Activated CD4-positive, CD25-positive, alpha-beta regulatory T cell treated with anti-CD3 and anti-CD28 coated beads, Interleukin-2, amount 50 U/mL, for 72 hours (primary cell): ENCODE measurements at regions not wholly inside any gene's neighbourhood (a gene's known extent, or its start where the extent isn't known, plus 50 kb on each side); places are given as distances from the start of the nearest gene placed in this dataset.

ENCODE experiments used
- DNase-seq: peaks from one replicate; pipeline ENCODE4 v3.0.0; 2021

GRCh38 chr2:221282386-221282785 lies 289.7 kb downstream of the EPHA4 start:
- DNase-seq: no peak

GRCh38 chr2:221283896-221284545 lies 288.1 kb downstream of the EPHA4 start:
- no peak for DNase-seq

- DNase-seq: no peak
Measured at GRCh38 chr2:221285148-221285547, 287.0 kb downstream of the EPHA4 start.

- no peak for DNase-seq
Measured at GRCh38 chr2:221286406-221286805, 285.7 kb downstream of the EPHA4 start.

GRCh38 chr2:221289389-221289788 lies 282.7 kb downstream of the EPHA4 start:
- no peak for DNase-seq

- DNase-seq: no peak
Measured at GRCh38 chr2:221289846-221290245, 282.3 kb downstream of the EPHA4 start.

GRCh38 chr2:221293949-221294742 lies 278.0 kb downstream of the EPHA4 start:
- no peak for DNase-seq

GRCh38 chr2:221304916-221305315 lies 267.2 kb downstream of the EPHA4 start:
- no peak for DNase-seq

GRCh38 chr2:221308507-221309066 lies 263.5 kb downstream of the EPHA4 start:
- DNase-seq: no peak

GRCh38 chr2:221309892-221310583 lies 262.1 kb downstream of the EPHA4 start:
- no peak for DNase-seq

- no peak for DNase-seq
Measured at GRCh38 chr2:221310730-221311129, 261.4 kb downstream of the EPHA4 start.

GRCh38 chr2:221312634-221313033 lies 259.5 kb downstream of the EPHA4 start:
- DNase-seq: no peak

- no peak for DNase-seq
Measured at GRCh38 chr2:221314786-221315185, 257.3 kb downstream of the EPHA4 start.

GRCh38 chr2:221318376-221319130 lies 253.6 kb downstream of the EPHA4 start:
- DNase-seq: no peak

GRCh38 chr2:221322741-221323140 lies 249.4 kb downstream of the EPHA4 start:
- no peak for DNase-seq

- DNase-seq: no peak
Measured at GRCh38 chr2:221323513-221323912, 248.6 kb downstream of the EPHA4 start.

GRCh38 chr2:221330436-221330835 lies 241.7 kb downstream of the EPHA4 start:
- no peak for DNase-seq

GRCh38 chr2:221334481-221335218 lies 237.5 kb downstream of the EPHA4 start:
- no peak for DNase-seq

GRCh38 chr2:221335219-221335752 lies 236.8 kb downstream of the EPHA4 start:
- no peak for DNase-seq

GRCh38 chr2:221336967-221337366 lies 235.1 kb downstream of the EPHA4 start:
- DNase-seq: no peak

GRCh38 chr2:221337957-221338685 lies 234.0 kb downstream of the EPHA4 start:
- DNase-seq: no peak
